Thymus (tissue), 11 donors: ENCODE measurements at regions not wholly inside any gene's neighbourhood (a gene's known extent, or its start where the extent isn't known, plus 50 kb on each side); places are given as distances from the start of the nearest gene placed in this dataset.

Source experiments
- DNase-seq, 9 donors: peaks; one replicate each; pipeline ENCODE4 v3.0.0-alpha.2; 2013; ENCODE audit warnings: low spot score in 9 of 9, low read depth in 6 of 9, missing footprints in 1 of 9
- H3K27ac ChIP-seq, 2 donors: one replicate each; pipeline ENCODE4 v1.5.1; 2013; ENCODE audit warnings: control low read depth in 1 of 2, low read depth in 1 of 2, low read length in 1 of 2, mild to moderate bottlenecking in 1 of 2, moderate library complexity in 1 of 2
- H3K27me3 ChIP-seq, 2 donors: one replicate each; pipeline ENCODE4 v1.5.1; 2013; ENCODE audit warnings: low read length in 1 of 2; ENCODE audit not compliant: control insufficient read depth in 2 of 2, insufficient read depth in 1 of 2
- H3K36me3 ChIP-seq, 2 donors: one replicate each; pipeline ENCODE4 v1.5.1; 2013; ENCODE audit warnings: low read length in 1 of 2, mild to moderate bottlenecking in 1 of 2, moderate library complexity in 1 of 2; ENCODE audit not compliant: control insufficient read depth in 2 of 2, insufficient read depth in 2 of 2
- H3K4me1 ChIP-seq, 2 donors: one replicate each; pipeline ENCODE4 v1.5.1; 2013; ENCODE audit warnings: low read length in 2 of 2; ENCODE audit not compliant: control insufficient read depth in 2 of 2, insufficient read depth in 2 of 2
- H3K4me3 ChIP-seq, 2 donors: one replicate each; pipeline ENCODE4 v1.5.1; 2013; ENCODE audit warnings: low read length in 2 of 2, control low read depth in 1 of 2, mild to moderate bottlenecking in 1 of 2
- H3K9me3 ChIP-seq, 2 donors: one replicate each; pipeline ENCODE4 v1.5.1; 2013; ENCODE audit warnings: low read length in 1 of 2, mild to moderate bottlenecking in 1 of 2; ENCODE audit not compliant: control insufficient read depth in 2 of 2, insufficient read depth in 1 of 2
- WGBS: extraction: QIAGEN DNeasy Blood & Tissue Kit; methylation state at CpG from one replicate; pipeline ENCODE4 v1.1.7; 2013; 5-methylcytosine and 5-hydroxymethylcytosine counted together
- donor health status: healthy.

- H3K36me3 ChIP-seq = no peaks in the 10 kb centered on the region
- no peak overlapping the region for H3K4me3 ChIP-seq
- no peaks in the 10 kb centered on the region for H3K4me1 ChIP-seq
- DNase-seq = no peak
- H3K27ac ChIP-seq = no peak overlapping the region
- H3K27me3 ChIP-seq = no peaks in the 10 kb centered on the region
- WGBS = 94% methylated on average over 16 of the region's 16 CpGs
- no peaks in the 10 kb centered on the region for H3K9me3 ChIP-seq
These were observed 129.0 kb upstream of the WWC1 start for GRCh38 chr5:168162464-168162863.

GRCh38 chr5:168163966-168164365 lies 127.5 kb upstream of the WWC1 start:
- no peak for DNase-seq
- no peak overlapping the region for H3K4me3 ChIP-seq
- H3K27ac ChIP-seq = no peak overlapping the region
- H3K9me3 ChIP-seq = no peaks in the 10 kb centered on the region
- 98% methylated on average over 3 of the region's 3 CpGs for WGBS
- no peaks in the 10 kb centered on the region for H3K27me3 ChIP-seq
- H3K36me3 ChIP-seq = no peaks in the 10 kb centered on the region
- no peaks in the 10 kb centered on the region for H3K4me1 ChIP-seq

DNA sequence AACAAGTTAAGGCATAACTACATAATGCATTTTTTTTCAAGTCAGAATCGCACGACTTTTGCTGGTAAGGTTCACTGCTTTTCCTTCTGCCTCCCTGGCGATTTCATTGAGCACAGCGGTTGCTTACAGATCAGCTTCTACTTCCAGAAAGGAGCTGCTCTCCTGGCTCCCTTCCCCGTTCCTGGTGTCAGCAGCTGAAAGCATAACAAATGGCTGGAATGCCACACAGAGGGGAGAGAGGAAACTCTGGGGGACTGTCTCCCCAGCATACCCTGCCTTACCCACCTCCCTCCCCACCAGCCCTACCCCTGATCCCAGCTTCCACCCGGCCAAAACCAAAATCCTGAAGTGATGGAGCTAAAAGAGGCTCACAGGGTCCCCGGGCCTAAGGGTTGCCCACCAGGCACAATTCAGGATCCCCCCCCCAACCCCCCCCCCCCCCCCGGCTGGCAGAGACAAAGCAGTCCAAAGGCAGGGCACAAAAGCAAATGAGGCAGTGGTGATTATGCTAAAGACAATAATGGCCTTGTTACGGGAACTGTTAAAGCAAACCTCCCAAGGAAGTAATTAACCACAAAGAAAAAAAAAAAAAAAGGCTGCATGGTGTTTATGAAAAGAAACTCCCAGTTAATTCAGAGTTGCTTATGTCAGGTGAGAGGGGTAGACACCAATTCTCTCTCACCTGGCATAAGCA lies 126.1 kb upstream of the WWC1 start:
- no peak overlapping the region for H3K27ac ChIP-seq

GRCh38 chr5:168165977-168166376 lies 125.5 kb upstream of the WWC1 start:
- WGBS = 67% methylated on average over 5 of the region's 5 CpGs
- Histone ChIP-seq H3K4me3 (no peak overlapping the region), H3K27me3 (no peaks in the 10 kb centered on the region), H3K9me3 (no peaks in the 10 kb centered on the region), H3K36me3 (no peaks in the 10 kb centered on the region), H3K4me1 (no peaks in the 10 kb centered on the region), H3K27ac (no peak overlapping the region)
- no peak for DNase-seq

More for the DNA sequence above, 126.1 kb upstream of the WWC1 start:
- no peaks in the 10 kb centered on the region for H3K4me1 ChIP-seq
- H3K36me3 ChIP-seq = no peaks in the 10 kb centered on the region
- no peak overlapping the region for H3K4me3 ChIP-seq
- no peaks in the 10 kb centered on the region for H3K27me3 ChIP-seq
- no peaks in the 10 kb centered on the region for H3K9me3 ChIP-seq
- no peak for DNase-seq
- WGBS = 37% methylated on average over 9 of the region's 9 CpGs

- no peak for DNase-seq
- WGBS = 96% methylated on average over 7 of the region's 7 CpGs
These were observed 124.1 kb upstream of the WWC1 start for GRCh38 chr5:168167338-168167737.

GRCh38 chr5:168168978-168169698 lies 122.3 kb upstream of the WWC1 start:
- no peak overlapping the region for H3K4me3 ChIP-seq
- 91% methylated on average over 13 of the region's 13 CpGs for WGBS
- no peaks in the 10 kb centered on the region for H3K36me3 ChIP-seq
- no peak overlapping the region for H3K27ac ChIP-seq
- H3K9me3 ChIP-seq = no peaks in the 10 kb centered on the region
- DNase-seq = no peak
- H3K4me1 ChIP-seq = no peaks in the 10 kb centered on the region
- no peaks in the 10 kb centered on the region for H3K27me3 ChIP-seq

More at GRCh38 chr5:168167338-168167737, 124.1 kb upstream of the WWC1 start:
- Histone ChIP-seq H3K4me1 (no peaks in the 10 kb centered on the region), H3K27me3 (no peaks in the 10 kb centered on the region), H3K4me3 (no peak overlapping the region), H3K9me3 (no peaks in the 10 kb centered on the region), H3K27ac (no peak overlapping the region), H3K36me3 (no peaks in the 10 kb centered on the region)

GRCh38 chr5:168169791-168170190 lies 121.7 kb upstream of the WWC1 start:
- Histone ChIP-seq H3K4me1 (no peaks in the 10 kb centered on the region), H3K36me3 (no peaks in the 10 kb centered on the region), H3K27ac (no peak overlapping the region), H3K4me3 (no peak overlapping the region), H3K27me3 (no peaks in the 10 kb centered on the region), H3K9me3 (no peaks in the 10 kb centered on the region)
- no peak for DNase-seq

GRCh38 chr5:168171901-168172759 lies 119.3 kb upstream of the WWC1 start:
- Histone ChIP-seq H3K9me3 (no peaks in the 10 kb centered on the region), H3K27me3 (no peaks in the 10 kb centered on the region), H3K36me3 (no peaks in the 10 kb centered on the region), H3K4me3 (no peak overlapping the region), H3K4me1 (no peaks in the 10 kb centered on the region), H3K27ac (no peak overlapping the region)
- 89% methylated on average over 15 of the region's 15 CpGs for WGBS
- DNase-seq = no peak

DNA sequence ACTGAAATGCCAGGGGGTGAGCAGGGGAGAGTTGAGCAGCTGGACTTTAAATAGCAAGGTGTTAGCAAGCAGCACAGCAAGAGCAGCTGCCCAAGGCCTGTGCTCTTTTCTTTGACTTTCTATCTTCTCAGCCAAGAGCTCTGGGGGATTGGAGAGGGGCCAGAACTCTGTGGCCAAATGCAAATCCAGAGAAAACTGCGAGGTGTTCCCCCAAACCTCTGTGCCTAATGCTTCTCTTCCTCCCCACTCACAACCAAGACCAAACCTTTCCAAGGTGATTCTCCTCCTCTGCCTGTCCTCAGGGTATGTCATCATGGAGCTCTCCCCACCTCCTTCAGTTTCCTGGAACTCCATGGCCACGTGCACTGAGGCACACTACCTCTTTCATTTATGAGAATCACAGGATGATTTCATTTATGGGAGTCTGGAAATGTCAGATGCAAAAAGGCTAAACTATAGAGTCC lies 118.7 kb upstream of the WWC1 start:
- DNase-seq = no peak
- 63% methylated on average over 2 of the region's 2 CpGs for WGBS
- H3K4me3 ChIP-seq = no peak overlapping the region

More for the DNA sequence above, 118.7 kb upstream of the WWC1 start:
- Histone ChIP-seq H3K9me3 (no peaks in the 10 kb centered on the region), H3K4me1 (no peaks in the 10 kb centered on the region), H3K36me3 (no peaks in the 10 kb centered on the region), H3K27ac (no peak overlapping the region), H3K27me3 (no peaks in the 10 kb centered on the region)
